Fibroblast of lung (primary cell): ENCODE measurements at regions not wholly inside any gene's neighbourhood (a gene's known extent, or its start where the extent isn't known, plus 50 kb on each side); places are given as distances from the start of the nearest gene placed in this dataset.

Source experiments
- DNase-seq, 2 donors: peaks; one replicate each; pipeline versions ENCODE4 v3.0.0 to v3.0.0-alpha.2; 2010; ENCODE audit warnings: low read depth in 2 of 2
- H2AFZ ChIP-seq: 2 replicates; pipeline ENCODE4 v1.5.1; 2012; ENCODE audit warnings: low read length, control low read depth, inconsistent platforms
- H3K27ac ChIP-seq: 2 replicates; pipeline ENCODE4 v1.5.1; 2011; ENCODE audit warnings: low read length, control low read depth; ENCODE audit not compliant: insufficient read depth
- H3K27me3 ChIP-seq: 2 replicates; pipeline ENCODE4 v1.5.1; 2011; ENCODE audit warnings: mild to moderate bottlenecking, low read length; ENCODE audit not compliant: control insufficient read depth, insufficient read depth
- H3K36me3 ChIP-seq: 2 replicates; pipeline ENCODE4 v1.5.1; 2011; ENCODE audit warnings: low read length; ENCODE audit not compliant: control insufficient read depth, insufficient read depth
- H3K4me1 ChIP-seq: 2 replicates; pipeline ENCODE4 v1.5.1; 2011; ENCODE audit warnings: low read length; ENCODE audit not compliant: control insufficient read depth, insufficient read depth; ENCODE audit errors: extremely low read depth
- H3K4me2 ChIP-seq: 2 replicates; pipeline ENCODE4 v1.5.1; 2011; ENCODE audit warnings: low read length, control low read depth; ENCODE audit not compliant: insufficient read depth; ENCODE audit errors: extremely low read depth
- H3K4me3 ChIP-seq, 4 experiments: fragments of 200-600 bp in 1 of 4; sonication (generic) in 1 of 4; replicated peaks in 1 of 4; 2 replicates each; pipeline ENCODE4 v1.5.1; 2011 to 2016; ENCODE audit warnings: low read length in 4 of 4, low read depth in 3 of 4, mild to moderate bottlenecking in 3 of 4, control low read depth in 2 of 4, inconsistent platforms in 1 of 4, mixed read lengths in 1 of 4; ENCODE audit not compliant: insufficient read depth in 1 of 4; ENCODE audit errors: control extremely low read depth in 1 of 4
- H3K79me2 ChIP-seq: 2 replicates; pipeline ENCODE4 v1.5.1; 2012; ENCODE audit warnings: mild to moderate bottlenecking, low read length, inconsistent platforms; ENCODE audit not compliant: control insufficient read depth, insufficient read depth
- H3K9ac ChIP-seq: 2 replicates; pipeline ENCODE4 v1.5.1; 2011; ENCODE audit warnings: mild to moderate bottlenecking, low read length, control low read depth; ENCODE audit not compliant: insufficient read depth
- H3K9me3 ChIP-seq: 2 replicates; pipeline ENCODE4 v1.5.1; 2012; ENCODE audit warnings: low read depth, low read length; ENCODE audit not compliant: control insufficient read depth, insufficient read depth
- H4K20me1 ChIP-seq: 2 replicates; pipeline ENCODE4 v1.5.1; 2011; ENCODE audit warnings: low read length; ENCODE audit not compliant: control insufficient read depth, insufficient read depth; ENCODE audit errors: extremely low read depth
- CTCF ChIP-seq, 2 donors: IDR thresholded peaks in 1 of 2; conservative IDR thresholded peaks in 1 of 2; 1 replicate in 1 of 2; 2 replicates in 1 of 2; pipeline ENCODE4 v1.5.1; 2011 to 2012; ENCODE audit warnings: low read length in 2 of 2, control low read depth in 1 of 2, inconsistent platforms in 1 of 2, low read depth in 1 of 2, mild to moderate bottlenecking in 1 of 2
- EZH2 ChIP-seq: IDR thresholded peaks from 2 replicates; pipeline ENCODE4 v1.5.1; 2012; ENCODE audit warnings: low read length, control low read depth, mild to moderate bottlenecking; ENCODE audit errors: missing control alignments

GRCh38 chr9:79880626-79881025 lies 308.9 kb downstream of the TLE4 start:
- no peak for DNase-seq
- Histone ChIP-seq H3K4me1 (no peaks in the 10 kb centered on the region), H3K4me2 (no peak overlapping the region), H2AFZ (no peak overlapping the region), H3K27ac (no peak overlapping the region), H3K4me3 (no peak overlapping the region), H4K20me1 (no peaks in the 10 kb centered on the region), H3K9ac (no peak overlapping the region), H3K36me3 (no peaks in the 10 kb centered on the region), H3K27me3 (no peaks in the 10 kb centered on the region), H3K9me3 (no peaks in the 10 kb centered on the region), H3K79me2 (no peaks in the 10 kb centered on the region)
- no peak for TF ChIP-seq EZH2

DNA sequence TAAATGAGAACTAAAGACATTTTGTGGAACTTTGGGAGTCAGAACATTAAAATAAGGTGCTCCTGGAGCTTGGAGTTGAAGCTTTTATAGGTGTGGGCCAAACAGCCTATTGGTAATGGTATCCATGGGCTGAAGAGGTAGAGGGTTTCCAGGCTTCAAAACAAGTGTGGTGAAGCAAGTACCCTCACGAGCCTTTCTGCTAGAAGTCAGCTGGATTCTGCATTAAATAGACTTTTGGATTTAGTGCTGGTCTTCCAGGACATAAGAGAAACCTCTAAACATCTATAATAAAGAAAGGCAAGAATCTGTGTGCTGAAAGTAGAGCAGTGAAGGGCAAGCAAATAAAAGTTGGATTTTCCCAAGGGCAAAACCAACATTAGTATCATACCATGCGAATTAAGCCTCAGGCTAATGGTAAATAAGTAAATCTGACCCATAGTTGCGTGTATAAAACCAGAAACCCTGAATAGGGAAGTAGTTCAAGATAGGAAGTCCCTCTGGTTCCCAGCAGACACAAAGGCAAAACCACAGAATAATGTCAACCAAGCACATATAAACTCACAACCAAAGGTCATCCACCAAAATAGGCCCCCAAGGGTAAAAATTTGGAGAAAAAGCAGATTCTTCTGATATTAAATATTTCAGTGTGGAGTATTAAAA lies 306.3 kb downstream of the TLE4 start:
- Histone ChIP-seq H3K36me3 (no peaks in the 10 kb centered on the region), H3K4me3 (no peak overlapping the region), H3K27me3 (no peaks in the 10 kb centered on the region), H3K79me2 (no peaks in the 10 kb centered on the region), H3K9ac (no peak overlapping the region), H3K9me3 (no peaks in the 10 kb centered on the region), H2AFZ (no peak overlapping the region), H3K4me2 (no peak overlapping the region), H3K4me1 (no peaks in the 10 kb centered on the region), H3K27ac (no peak overlapping the region), H4K20me1 (no peaks in the 10 kb centered on the region)
- TF ChIP-seq EZH2 (no peak), CTCF (conservative IDR thresholded peaks at IDR 0.05 in 1 of 2, IDR thresholded peaks at IDR 0.05 in 1 of 2; ENCODE audit: low read depth in 1 of 2, low read length in 2 of 2) (no peak)
- DNase-seq = no peak

DNA sequence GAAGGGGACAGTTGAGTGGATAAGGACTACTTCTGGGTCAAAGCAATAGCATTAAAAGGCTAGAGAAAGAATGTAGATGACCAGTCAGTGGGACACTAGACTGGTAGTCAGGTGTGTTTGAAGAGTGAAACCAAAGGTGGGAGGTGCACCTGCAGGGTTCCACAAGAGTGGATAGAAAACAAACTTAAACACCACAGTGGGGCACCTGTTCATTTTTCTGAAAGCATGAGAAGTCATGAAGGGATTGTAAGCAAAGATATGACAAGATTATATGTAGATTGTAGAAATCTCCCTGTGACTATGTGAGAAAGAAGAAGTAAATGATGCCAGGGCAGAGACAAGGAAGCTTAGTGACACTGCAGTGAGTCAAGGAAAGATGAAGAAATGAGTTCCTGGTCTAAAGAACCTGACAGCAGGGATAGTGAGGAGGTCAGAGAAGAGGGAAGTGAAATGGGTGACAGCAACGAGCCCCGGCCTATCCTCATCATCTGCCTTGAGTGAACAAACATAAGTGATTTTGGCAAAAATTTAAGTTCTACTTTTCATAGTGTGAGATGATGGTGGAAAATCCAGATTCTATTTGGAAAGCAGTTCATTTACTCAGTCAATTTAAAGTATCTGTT lies 296.9 kb downstream of the TLE4 start:
- no peak overlapping the region for H3K4me3 ChIP-seq
- DNase-seq = no peak
- H3K4me2 ChIP-seq = no peak overlapping the region
- H3K9me3 ChIP-seq = no peaks in the 10 kb centered on the region
- H2AFZ ChIP-seq = no peak overlapping the region
- no peaks in the 10 kb centered on the region for H3K4me1 ChIP-seq
- H4K20me1 ChIP-seq = no peaks in the 10 kb centered on the region
- no peaks in the 10 kb centered on the region for H3K27me3 ChIP-seq
- no peak overlapping the region for H3K9ac ChIP-seq
- H3K79me2 ChIP-seq = no peaks in the 10 kb centered on the region
- no peak overlapping the region for H3K27ac ChIP-seq
- no peaks in the 10 kb centered on the region for H3K36me3 ChIP-seq
- no peak for TF ChIP-seq CTCF (conservative IDR thresholded peaks at IDR 0.05 in 1 of 2, IDR thresholded peaks at IDR 0.05 in 1 of 2; ENCODE audit: low read depth in 1 of 2, low read length in 2 of 2)
